ENCODE measurements at regions not wholly inside any gene's neighbourhood (a gene's known extent, or its start where the extent isn't known, plus 50 kb on each side); places are given as distances from the start of the nearest gene placed in this dataset.

- no peak for TF ChIP-seq REPIN1 (tag by site-specific recombination; IDR thresholded peaks at IDR 0.05; ENCODE audit: low read depth)
- TF ChIP-seq CTCF (tag by site-specific recombination; IDR thresholded peaks at IDR 0.05): no peak
These were observed 133.3 kb upstream of the MAN1A1 start for GRCh38 chr6:119482850-119483285.

All from HEK293 (cell line).